ENCODE measurements at regions not wholly inside any gene's neighbourhood (a gene's known extent, or its start where the extent isn't known, plus 50 kb on each side); places are given as distances from the start of the nearest gene placed in this dataset.

- TF ChIP-seq POLR2A (IDR thresholded peaks at IDR 0.05), result no peak
- TF ChIP-seq CTCF (IDR thresholded peaks at IDR 0.05), result no peak
These were observed 131.4 kb upstream of the POU2AF2 start for GRCh38 chr11:111114091-111114490.
